Hepatocyte (in vitro differentiated cells): ENCODE measurements at regions not wholly inside any gene's neighbourhood (a gene's known extent, or its start where the extent isn't known, plus 50 kb on each side); places are given as distances from the start of the nearest gene placed in this dataset.

ENCODE experiments used
- CTCF ChIP-seq: fragments of 200-600 bp; sonication (generic); IDR thresholded peaks from 2 replicates; pipeline ENCODE4 v1.5.1; 2016; ENCODE audit warnings: antibody characterized with exemption, mild to moderate bottlenecking; ENCODE audit not compliant: poor library complexity
- EZH2 ChIP-seq: fragments of 200-600 bp; sonication (generic); IDR thresholded peaks from 2 replicates; pipeline ENCODE4 v1.6.1; 2016; ENCODE audit warnings: antibody characterized with exemption, mild to moderate bottlenecking, borderline replicate concordance
- EZH2phosphoT487 ChIP-seq: fragments of 200-600 bp; sonication (generic); IDR thresholded peaks from one replicate; pipeline ENCODE4 v1.6.1; 2018; ENCODE audit warnings: antibody characterized with exemption, mild to moderate bottlenecking, low read depth, moderate library complexity; ENCODE audit not compliant: unreplicated experiment, severe bottlenecking

- TF ChIP-seq CTCF (no peak), EZH2 (no peak), EZH2phosphoT487 (no peak)
Observed at GRCh38 chr6:119461187-119461586, 111.6 kb upstream of the MAN1A1 start.
